GM19463 (cell line): ENCODE measurements at regions not wholly inside any gene's neighbourhood (a gene's known extent, or its start where the extent isn't known, plus 50 kb on each side); places are given as distances from the start of the nearest gene placed in this dataset.

Experiments used
- ATAC-seq: cut with Tn5 transposase; IDR thresholded peaks from one replicate; pipeline ENCODE4 v1.9.1; 2021; ENCODE audit warnings: mild to moderate bottlenecking, moderate library complexity; ENCODE audit not compliant: unreplicated experiment

DNA sequence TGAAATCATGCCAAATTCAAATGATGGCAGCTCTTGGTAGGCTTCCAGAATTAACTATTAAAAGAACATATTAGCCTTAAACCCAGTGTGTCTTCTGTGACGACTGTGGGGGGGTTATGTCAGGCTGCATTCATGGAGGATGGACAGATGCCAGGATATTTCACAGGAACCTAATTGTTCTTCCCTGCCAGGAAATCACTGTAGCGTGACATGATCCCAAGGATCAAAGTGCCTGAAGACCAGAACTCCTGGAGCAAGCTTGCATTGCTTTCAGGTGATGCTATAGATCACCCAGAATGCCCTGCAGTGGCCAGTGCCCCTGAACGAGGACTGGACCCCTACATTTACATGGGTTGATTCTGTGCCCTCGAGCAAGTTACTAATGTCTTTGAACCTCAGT is 1093.0 kb upstream of the TENM3 start:
- no peak for ATAC-seq

- ATAC-seq, result no peak
Measured at GRCh38 chr4:181151856-181152255, 1091.3 kb upstream of the TENM3 start.

DNA sequence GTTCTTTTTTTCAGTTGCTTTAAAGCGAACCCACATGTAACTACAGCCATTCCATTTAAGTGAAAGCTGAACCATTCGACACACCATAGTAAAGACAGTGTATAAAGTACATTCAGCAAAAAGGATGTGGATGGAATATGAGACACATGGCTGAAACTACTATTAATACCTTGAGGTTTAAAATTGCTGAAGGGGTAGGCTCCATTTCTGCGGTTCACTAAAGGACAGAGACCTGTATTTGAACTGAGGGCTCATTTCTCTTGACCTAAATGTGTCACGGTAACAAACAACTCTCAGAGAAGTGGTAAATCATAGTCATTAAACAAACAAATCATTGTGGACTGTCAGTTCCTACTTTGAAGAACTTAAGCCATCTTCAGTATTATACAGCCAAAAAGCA is 1085.6 kb upstream of the TENM3 start:
- no peak for ATAC-seq

DNA sequence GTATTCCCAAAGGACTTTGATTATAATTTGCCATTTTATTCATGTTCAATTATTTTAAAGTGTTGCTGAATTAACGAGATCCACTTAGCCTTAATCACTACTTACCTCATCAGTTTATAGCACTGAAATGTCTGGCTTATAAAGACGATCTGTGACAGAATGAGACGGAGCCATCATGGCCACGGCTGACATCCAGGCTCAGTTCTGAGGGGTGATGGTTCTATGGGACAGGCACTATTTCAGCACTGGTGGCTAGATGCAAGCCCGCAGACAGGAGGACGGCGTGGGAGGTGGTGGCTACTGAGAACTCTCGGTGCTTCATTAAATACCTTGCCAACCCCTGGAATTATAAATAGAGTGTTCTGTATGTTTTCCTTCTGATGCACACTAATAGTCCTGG is 1084.2 kb upstream of the TENM3 start:
- no peak for ATAC-seq

DNA sequence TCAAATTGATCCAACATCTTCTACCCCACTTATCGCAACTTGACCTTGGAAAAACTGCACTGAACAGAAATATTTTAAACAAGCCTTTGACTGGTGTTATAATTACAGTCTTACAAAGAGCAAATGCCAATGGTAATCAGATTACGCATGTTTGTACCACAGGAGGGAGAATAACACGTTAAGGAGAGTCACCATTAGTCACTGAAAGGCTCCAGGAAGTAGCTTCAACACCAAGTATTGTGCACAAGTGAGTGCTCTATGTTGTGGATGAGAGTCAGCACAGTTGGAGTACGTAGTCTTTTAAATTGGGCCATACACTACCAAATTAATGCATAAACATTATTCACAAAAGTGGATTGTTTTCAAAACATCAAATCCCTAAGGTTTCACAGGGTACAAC is 1081.5 kb upstream of the TENM3 start:
- no peak for ATAC-seq

- no peak for ATAC-seq
Measured at GRCh38 chr4:181162266-181162665, 1080.9 kb upstream of the TENM3 start.

DNA sequence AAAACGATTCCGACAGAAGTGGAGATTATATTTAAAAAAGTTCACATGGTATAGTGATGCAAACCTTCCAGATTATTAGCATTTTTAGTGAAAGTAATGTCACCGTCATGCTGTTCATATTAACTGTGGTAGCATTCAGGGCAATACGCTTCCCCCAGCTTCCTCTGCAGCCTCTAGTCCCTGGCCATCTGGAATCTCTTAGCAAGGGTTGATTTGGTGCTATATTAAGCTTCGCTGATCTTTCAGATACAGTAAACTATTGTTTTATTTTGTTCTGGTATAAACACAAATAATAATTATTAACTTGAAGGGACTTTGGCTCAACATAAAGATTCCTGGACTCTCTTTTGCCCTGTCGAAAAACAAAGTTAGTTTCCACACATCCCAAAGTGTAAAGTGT is 1080.5 kb upstream of the TENM3 start:
- no peak for ATAC-seq

DNA sequence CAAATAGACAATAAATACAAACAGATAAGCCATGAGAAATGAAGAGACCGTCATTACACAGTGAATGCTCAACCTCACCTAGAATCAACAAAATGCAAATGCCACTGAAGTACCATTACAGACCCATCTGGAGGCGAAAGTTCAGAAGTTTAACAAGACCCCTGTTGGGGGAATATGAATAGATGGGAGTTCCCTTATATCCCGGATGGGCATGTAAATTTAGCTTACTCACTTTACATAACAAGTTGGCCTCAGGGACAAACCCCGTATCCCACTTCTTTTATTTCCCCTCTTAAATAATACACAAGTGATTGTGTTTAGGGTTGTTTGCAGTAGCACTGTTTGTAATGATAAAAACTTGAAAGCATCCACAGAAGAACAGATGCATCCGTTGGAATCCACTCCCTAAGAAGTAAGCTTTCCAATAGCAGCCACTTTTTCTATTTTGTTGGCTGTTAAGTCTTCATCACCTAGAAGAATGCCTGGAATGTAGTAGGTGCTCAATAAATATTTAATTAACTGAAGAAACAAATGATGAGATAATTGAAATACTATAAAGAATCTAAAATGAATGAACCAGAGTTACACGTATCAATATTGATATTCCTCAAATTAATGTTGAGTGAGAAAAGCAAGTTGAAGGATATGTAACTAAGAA is 1076.3 kb upstream of the TENM3 start:
- no peak for ATAC-seq

GRCh38 chr4:181168011-181168805 is 1075.0 kb upstream of the TENM3 start:
- ATAC-seq, result no peak

DNA sequence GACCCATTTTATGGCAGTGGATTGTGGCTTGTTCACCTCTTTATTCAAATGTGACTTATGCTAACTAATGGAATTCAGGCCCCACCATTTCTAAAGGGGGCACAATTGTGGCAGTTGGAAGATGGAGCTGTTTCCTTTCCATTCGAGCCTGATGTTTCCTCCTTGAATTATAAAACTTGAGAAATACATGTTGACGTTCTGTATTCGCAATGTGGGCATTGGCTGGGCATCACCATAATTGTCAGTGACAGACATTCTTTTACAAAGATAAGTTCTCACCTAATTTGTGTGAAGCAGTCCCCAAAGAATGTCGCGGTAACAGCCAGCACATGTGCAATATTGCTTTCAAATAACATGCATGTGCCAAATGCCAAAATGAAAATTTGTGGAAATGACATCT is 1070.2 kb upstream of the TENM3 start:
- no peak for ATAC-seq

DNA sequence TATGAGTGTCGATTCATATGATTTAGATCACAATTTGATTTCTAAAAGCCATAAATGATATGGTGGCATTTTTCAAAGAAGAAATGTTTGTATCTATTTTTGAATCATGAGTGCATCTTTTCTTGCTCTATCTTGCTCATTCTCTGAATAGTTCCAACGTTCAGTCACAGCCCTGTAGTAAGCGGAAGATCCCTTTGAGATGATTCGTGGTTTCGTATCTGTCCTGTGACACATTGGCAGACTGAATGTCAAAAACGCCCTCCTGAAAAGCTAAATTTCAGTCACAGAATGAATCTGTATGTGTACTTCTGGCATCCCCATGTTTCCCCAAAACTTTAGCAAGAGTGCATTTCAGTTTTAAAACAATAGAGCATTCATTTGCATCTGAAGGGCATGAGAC is 1066.9 kb upstream of the TENM3 start:
- ATAC-seq, result peak; percentile 56

- ATAC-seq, result no peak
Measured at GRCh38 chr4:181181331-181181730, 1061.9 kb upstream of the TENM3 start.

- no peak for ATAC-seq
Measured at GRCh38 chr4:181189751-181190150, 1053.5 kb upstream of the TENM3 start.

- no peak for ATAC-seq
Measured at GRCh38 chr4:181193131-181193930, 1049.9 kb upstream of the TENM3 start.

GRCh38 chr4:181194096-181194495 is 1049.1 kb upstream of the TENM3 start:
- ATAC-seq, result no peak

DNA sequence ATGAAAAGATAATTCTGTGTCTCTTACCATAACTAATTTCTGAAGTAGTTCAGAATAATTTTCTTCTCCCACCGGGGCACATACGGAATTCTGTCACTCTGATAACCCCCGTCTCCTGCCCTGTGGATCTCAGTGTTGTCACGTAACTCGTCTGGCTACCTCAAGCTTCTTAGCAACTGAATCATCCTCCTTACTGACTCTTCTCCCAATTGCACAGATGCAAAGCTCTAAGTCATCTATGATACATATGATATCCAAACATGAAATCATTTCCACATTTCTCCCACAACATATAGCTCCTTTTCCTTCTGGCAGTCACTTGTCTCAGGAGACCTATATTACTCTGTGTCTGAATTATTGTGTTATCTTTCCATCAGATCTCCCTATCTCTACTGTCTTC is 1043.1 kb upstream of the TENM3 start:
- ATAC-seq, result no peak

- no peak for ATAC-seq
Measured at GRCh38 chr4:181202240-181202639, 1041.0 kb upstream of the TENM3 start.

DNA sequence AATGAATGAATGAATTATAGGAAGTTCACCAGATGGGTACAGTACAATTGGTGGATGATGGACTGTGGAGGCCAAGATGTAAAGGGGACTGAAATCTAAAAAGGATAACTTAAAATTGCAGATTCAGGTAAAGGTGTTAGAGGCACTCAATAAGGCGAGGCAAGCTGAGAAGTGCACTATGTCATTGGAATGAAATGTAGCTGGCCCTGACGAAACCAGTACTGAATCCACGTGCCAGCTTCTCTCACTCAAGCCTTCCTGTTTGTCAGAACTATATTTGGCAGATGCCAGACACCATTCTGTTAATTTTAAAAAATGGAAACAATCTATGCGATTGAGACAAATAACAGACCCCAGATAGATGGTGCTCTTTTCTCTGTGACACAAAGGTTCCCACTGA is 1039.1 kb upstream of the TENM3 start:
- ATAC-seq, result no peak

DNA sequence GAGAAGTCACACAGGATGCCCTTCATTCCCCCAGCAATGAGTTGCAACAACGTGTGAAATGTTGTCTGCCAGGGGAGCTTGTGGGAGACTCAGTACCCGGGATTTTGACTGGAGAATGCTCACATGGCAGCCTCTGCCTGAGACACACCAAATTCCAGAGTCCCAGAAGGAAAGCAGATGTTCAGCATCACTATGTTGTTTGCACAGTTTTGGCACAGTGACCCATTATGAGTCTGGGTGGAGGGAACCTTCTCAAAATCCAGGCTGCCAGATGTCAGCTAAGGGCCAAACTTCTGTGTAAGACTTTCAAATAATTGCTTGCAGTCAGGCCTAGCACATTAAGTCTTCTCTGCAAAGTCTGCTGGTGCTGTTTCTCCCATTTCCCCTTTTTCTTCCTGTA is 1029.7 kb upstream of the TENM3 start:
- ATAC-seq, result no peak

GRCh38 chr4:181216501-181216900 is 1026.7 kb upstream of the TENM3 start:
- ATAC-seq, result no peak

GRCh38 chr4:181219783-181220416 is 1023.3 kb upstream of the TENM3 start:
- no peak for ATAC-seq
